ENCODE measurements at regions not wholly inside any gene's neighbourhood (a gene's known extent, or its start where the extent isn't known, plus 50 kb on each side); places are given as distances from the start of the nearest gene placed in this dataset.

DNA sequence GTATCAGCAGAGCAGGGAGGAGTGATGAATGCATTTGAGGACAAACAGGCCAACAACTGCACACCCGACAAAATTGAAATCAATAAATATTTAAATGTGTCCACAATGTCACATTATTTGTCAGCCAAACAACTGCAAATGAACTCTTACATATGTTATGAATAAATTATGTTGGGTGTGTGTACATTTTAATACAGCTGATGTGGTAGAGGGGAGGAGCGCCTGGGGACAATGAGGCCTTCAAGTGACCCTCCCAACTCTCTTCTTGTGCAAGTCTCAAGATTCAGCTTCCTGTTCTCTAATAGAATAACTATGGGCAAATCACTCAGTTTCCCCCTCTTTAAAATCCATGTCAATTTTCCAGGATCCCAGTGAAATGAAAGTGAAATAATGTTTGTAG, 303.2 kb downstream of the TSHZ3 start (continued):
- TF ChIP-seq CHD7 (IDR thresholded peaks at IDR 0.05; ENCODE audit: insufficient replicate concordance, low read length) (no peak), CHD2 (IDR thresholded peaks at IDR 0.05; ENCODE audit: low read length) (no peak), SUZ12 (IDR thresholded peaks at IDR 0.05; ENCODE audit: low read length) (no peak), SIRT6 (IDR thresholded peaks at IDR 0.05; ENCODE audit: low read length) (no peak), SIN3A (conservative IDR thresholded peaks at IDR 0.05 in 1 of 2, IDR thresholded peaks at IDR 0.05 in 1 of 2; ENCODE audit: low read depth in 1 of 2, low read length in 2 of 2) (no peak), CBX5 (IDR thresholded peaks at IDR 0.05; ENCODE audit: low read depth, low read length) (no peak), SRF (IDR thresholded peaks at IDR 0.05; ENCODE audit: low read depth, low read length) (no peak), RFX5 (IDR thresholded peaks at IDR 0.05; ENCODE audit: borderline replicate concordance, low read depth, low read length) (no peak), RBBP5 (IDR thresholded peaks at IDR 0.05; ENCODE audit: borderline replicate concordance, low read depth, low read length) (no peak)
- TF ChIP-seq, protein P1, sequence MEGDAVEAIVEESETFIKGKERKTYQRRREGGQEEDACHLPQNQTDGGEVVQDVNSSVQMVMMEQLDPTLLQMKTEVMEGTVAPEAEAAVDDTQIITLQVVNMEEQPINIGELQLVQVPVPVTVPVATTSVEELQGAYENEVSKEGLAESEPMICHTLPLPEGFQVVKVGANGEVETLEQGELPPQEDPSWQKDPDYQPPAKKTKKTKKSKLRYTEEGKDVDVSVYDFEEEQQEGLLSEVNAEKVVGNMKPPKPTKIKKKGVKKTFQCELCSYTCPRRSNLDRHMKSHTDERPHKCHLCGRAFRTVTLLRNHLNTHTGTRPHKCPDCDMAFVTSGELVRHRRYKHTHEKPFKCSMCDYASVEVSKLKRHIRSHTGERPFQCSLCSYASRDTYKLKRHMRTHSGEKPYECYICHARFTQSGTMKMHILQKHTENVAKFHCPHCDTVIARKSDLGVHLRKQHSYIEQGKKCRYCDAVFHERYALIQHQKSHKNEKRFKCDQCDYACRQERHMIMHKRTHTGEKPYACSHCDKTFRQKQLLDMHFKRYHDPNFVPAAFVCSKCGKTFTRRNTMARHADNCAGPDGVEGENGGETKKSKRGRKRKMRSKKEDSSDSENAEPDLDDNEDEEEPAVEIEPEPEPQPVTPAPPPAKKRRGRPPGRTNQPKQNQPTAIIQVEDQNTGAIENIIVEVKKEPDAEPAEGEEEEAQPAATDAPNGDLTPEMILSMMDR (IDR thresholded peaks at IDR 0.05; ENCODE audit: control extremely low read depth in 1 of 3, insufficient read depth in 1 of 3, low read depth in 1 of 3, low read length in 3 of 3): no peak
